Hepatocyte (in vitro differentiated cells): ENCODE measurements at regions not wholly inside any gene's neighbourhood (a gene's known extent, or its start where the extent isn't known, plus 50 kb on each side); places are given as distances from the start of the nearest gene placed in this dataset.

Experiments used
- DNase-seq: peaks from one replicate; pipeline ENCODE4 v3.0.0-alpha.2; 2016; ENCODE audit warnings: low spot score
- H2AFZ ChIP-seq: fragments of 200-600 bp; sonication (generic); 2 replicates; pipeline ENCODE4 v1.6.0; 2016; ENCODE audit warnings: antibody characterized with exemption, mild to moderate bottlenecking
- H3K27ac ChIP-seq: fragments of 200-600 bp; sonication (generic); 2 replicates; pipeline ENCODE4 v1.5.1; 2016; ENCODE audit warnings: mild to moderate bottlenecking
- H3K27me3 ChIP-seq: fragments of 200-600 bp; sonication (generic); 2 replicates; pipeline ENCODE4 v1.6.1; 2016
- H3K36me3 ChIP-seq: fragments of 200-600 bp; sonication (generic); replicated peaks from 2 replicates; pipeline ENCODE4 v1.5.1; 2016; ENCODE audit warnings: low read depth; ENCODE audit not compliant: insufficient read depth
- H3K4me1 ChIP-seq: fragments of 200-600 bp; sonication (generic); 2 replicates; pipeline ENCODE4 v1.5.1; 2016; ENCODE audit warnings: mild to moderate bottlenecking, moderate library complexity; ENCODE audit not compliant: insufficient read depth
- H3K4me2 ChIP-seq: fragments of 200-600 bp; sonication (generic); 2 replicates; pipeline ENCODE4 v1.6.0; 2016
- H3K4me3 ChIP-seq: fragments of 200-600 bp; sonication (generic); 2 replicates; pipeline ENCODE4 v1.5.1; 2016; ENCODE audit warnings: mild to moderate bottlenecking
- H3K79me2 ChIP-seq: fragments of 200-600 bp; sonication (generic); 2 replicates; pipeline ENCODE4 v1.6.0; 2017; ENCODE audit warnings: mild to moderate bottlenecking
- H3K9me2 ChIP-seq: fragments of 200-600 bp; sonication (generic); replicated peaks from 2 replicates; pipeline ENCODE4 v1.6.0; 2017; ENCODE audit warnings: mild to moderate bottlenecking; ENCODE audit not compliant: insufficient read depth
- H3K9me3 ChIP-seq: fragments of 200-600 bp; sonication (generic); 2 replicates; pipeline ENCODE4 v1.5.1; 2016; ENCODE audit warnings: low read depth, mild to moderate bottlenecking
- H4K20me1 ChIP-seq: fragments of 200-600 bp; sonication (generic); 2 replicates; pipeline ENCODE4 v1.6.0; 2016; ENCODE audit warnings: mild to moderate bottlenecking; ENCODE audit not compliant: insufficient read depth, poor library complexity, severe bottlenecking
- EZH2 ChIP-seq: fragments of 200-600 bp; sonication (generic); IDR thresholded peaks from 2 replicates; pipeline ENCODE4 v1.6.1; 2016; ENCODE audit warnings: antibody characterized with exemption, mild to moderate bottlenecking, borderline replicate concordance
- EZH2phosphoT487 ChIP-seq: fragments of 200-600 bp; sonication (generic); IDR thresholded peaks from one replicate; pipeline ENCODE4 v1.6.1; 2018; ENCODE audit warnings: antibody characterized with exemption, mild to moderate bottlenecking, low read depth, moderate library complexity; ENCODE audit not compliant: unreplicated experiment, severe bottlenecking
- WGBS: methylation state at CpG from one replicate; pipeline ENCODE4 v1.1.6; 2016; ENCODE audit warnings: low lambda C conversion rate; ENCODE audit errors: missing lambda C conversion rate; 5-methylcytosine and 5-hydroxymethylcytosine counted together
- TF ChIP-seq, protein P1 (sequence below): fragments of 200-600 bp; sonication (generic); IDR thresholded peaks from 2 replicates; pipeline ENCODE4 v1.5.1; 2016; ENCODE audit warnings: antibody characterized with exemption, mild to moderate bottlenecking; ENCODE audit not compliant: poor library complexity

DNA sequence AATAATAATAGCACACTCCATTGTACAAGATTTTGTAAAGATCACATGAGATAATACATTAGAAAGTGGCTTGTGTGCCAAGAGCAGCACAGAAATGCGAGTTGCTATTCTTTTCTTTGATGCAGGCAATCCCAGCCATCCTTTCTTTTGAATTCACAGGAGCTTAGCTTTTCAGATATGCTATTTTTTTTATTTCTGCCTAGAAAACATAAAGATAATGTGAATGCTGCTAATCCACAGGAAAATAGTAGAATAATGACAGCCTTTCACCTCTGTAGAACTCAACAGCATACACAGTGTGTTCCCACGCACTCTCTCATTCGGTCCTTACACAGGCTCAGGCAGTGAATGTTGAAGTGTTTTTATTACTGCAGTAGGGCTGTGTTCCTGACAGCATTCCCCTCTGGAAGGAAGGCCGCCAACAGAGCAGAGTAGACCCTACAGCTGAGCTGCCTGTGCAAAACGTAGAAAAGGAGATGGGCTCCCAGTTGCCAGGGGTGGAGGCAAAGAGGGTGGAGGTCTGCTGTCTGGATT is 138.8 kb upstream of the TAPT1 start:
- WGBS, result 84% methylated on average over 5 of the region's 5 CpGs
- no peaks in the 10 kb centered on the region for H3K4me1 ChIP-seq
- no peak overlapping the region for H3K4me2 ChIP-seq

DNA sequence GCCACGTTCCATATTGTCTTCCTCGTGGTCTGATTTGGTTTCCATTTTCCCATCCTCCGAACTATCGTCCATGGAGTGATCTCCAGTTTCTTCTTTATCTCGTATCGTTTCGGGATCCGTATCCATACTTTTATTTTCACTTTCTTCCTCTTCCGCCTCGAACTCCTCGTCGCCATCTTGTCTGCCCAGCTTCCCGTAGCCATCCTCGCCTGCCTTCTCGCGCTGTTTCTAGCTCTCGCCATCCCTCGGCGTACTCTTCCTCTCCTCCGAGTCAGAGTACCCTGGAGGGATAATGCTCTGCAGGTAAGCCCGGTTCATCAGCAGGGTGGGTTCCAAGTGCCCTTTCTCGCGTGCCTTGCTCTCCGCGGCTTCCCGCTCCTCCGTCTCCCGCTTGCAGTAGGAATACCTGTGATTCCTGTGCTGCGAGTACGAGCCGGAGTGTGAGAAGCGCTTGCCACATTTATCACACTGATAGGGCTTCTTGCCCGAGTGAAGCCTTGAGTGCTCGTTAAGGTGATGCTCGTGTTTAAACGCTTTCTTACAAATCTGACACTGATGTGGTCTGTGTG is 134.5 kb upstream of the TAPT1 start:
- Histone ChIP-seq H3K27ac (no peak overlapping the region), H3K4me3 (no peak overlapping the region), H2AFZ (no peak overlapping the region), H3K9me3 (no peaks in the 10 kb centered on the region), H3K4me1 (no peaks in the 10 kb centered on the region), H3K36me3 (no peaks in the 10 kb centered on the region), H3K4me2 (no peak overlapping the region), H3K27me3 (no peaks in the 10 kb centered on the region), H3K9me2 (no peaks in the 10 kb centered on the region), H4K20me1 (no peaks in the 10 kb centered on the region), H3K79me2 (no peaks in the 10 kb centered on the region)
- 97% methylated on average over 36 of the region's 36 CpGs for WGBS
- DNase-seq, result no peak
- TF ChIP-seq, protein P1, sequence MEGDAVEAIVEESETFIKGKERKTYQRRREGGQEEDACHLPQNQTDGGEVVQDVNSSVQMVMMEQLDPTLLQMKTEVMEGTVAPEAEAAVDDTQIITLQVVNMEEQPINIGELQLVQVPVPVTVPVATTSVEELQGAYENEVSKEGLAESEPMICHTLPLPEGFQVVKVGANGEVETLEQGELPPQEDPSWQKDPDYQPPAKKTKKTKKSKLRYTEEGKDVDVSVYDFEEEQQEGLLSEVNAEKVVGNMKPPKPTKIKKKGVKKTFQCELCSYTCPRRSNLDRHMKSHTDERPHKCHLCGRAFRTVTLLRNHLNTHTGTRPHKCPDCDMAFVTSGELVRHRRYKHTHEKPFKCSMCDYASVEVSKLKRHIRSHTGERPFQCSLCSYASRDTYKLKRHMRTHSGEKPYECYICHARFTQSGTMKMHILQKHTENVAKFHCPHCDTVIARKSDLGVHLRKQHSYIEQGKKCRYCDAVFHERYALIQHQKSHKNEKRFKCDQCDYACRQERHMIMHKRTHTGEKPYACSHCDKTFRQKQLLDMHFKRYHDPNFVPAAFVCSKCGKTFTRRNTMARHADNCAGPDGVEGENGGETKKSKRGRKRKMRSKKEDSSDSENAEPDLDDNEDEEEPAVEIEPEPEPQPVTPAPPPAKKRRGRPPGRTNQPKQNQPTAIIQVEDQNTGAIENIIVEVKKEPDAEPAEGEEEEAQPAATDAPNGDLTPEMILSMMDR, result no peak
- no peak for TF ChIP-seq EZH2phosphoT487
- no peak for TF ChIP-seq EZH2

More for the DNA sequence above, 138.8 kb upstream of the TAPT1 start:
- Histone ChIP-seq H3K27me3 (no peaks in the 10 kb centered on the region), H3K36me3 (no peaks in the 10 kb centered on the region), H3K27ac (no peak overlapping the region), H3K4me3 (no peak overlapping the region), H3K79me2 (no peaks in the 10 kb centered on the region), H2AFZ (no peak overlapping the region), H3K9me2 (no peaks in the 10 kb centered on the region), H4K20me1 (no peaks in the 10 kb centered on the region), H3K9me3 (no peaks in the 10 kb centered on the region)
- TF ChIP-seq EZH2, result no peak
- TF ChIP-seq, protein P1, result no peak
- TF ChIP-seq EZH2phosphoT487, result no peak
- no peak for DNase-seq

DNA sequence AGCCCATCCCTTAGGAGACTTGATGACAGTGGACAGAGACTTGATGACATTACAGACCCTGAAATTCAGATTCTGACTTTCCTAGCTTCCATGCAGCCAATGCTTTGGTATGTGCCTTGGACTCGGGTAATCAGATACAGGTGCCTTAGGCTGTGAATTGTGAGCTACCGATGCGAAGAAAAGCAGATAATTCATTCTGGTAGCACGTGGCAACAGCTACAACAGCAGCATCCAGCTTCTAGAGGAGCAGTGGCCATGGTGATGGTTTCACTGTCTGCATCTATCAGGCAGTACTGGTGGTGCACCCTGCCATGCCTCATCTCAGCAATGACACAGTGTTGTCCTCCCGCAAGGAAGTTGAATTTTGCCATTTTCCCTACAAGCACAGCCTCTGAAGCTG is 126.9 kb upstream of the TAPT1 start:
- no peaks in the 10 kb centered on the region for H3K4me1 ChIP-seq

More for the DNA sequence above, 126.9 kb upstream of the TAPT1 start:
- H3K79me2 ChIP-seq, result no peaks in the 10 kb centered on the region
- no peak overlapping the region for H3K27ac ChIP-seq
- no peaks in the 10 kb centered on the region for H4K20me1 ChIP-seq
- no peak for TF ChIP-seq EZH2phosphoT487
- TF ChIP-seq EZH2, result no peak
- TF ChIP-seq, protein P1, result no peak
- 80% methylated on average over 5 of the region's 5 CpGs for WGBS
- H3K9me3 ChIP-seq, result no peaks in the 10 kb centered on the region
- DNase-seq, result no peak
- H3K4me3 ChIP-seq, result no peak overlapping the region
- no peak overlapping the region for H3K4me2 ChIP-seq
- no peaks in the 10 kb centered on the region for H3K36me3 ChIP-seq
- no peak overlapping the region for H2AFZ ChIP-seq
- H3K9me2 ChIP-seq, result no peaks in the 10 kb centered on the region
- peaks cover 10% of the 10 kb centered on the region for H3K27me3 ChIP-seq
